CD4-positive, alpha-beta memory T cell (primary cell): ENCODE measurements at regions not wholly inside any gene's neighbourhood (a gene's known extent, or its start where the extent isn't known, plus 50 kb on each side); places are given as distances from the start of the nearest gene placed in this dataset.

Experiments
- CTCF ChIA-PET: fragments of 350-600 bp; sonication (Branson Sonifier 250); formaldehyde crosslinking; loops from one replicate; lab custom pipeline; 2021; ENCODE audit warnings: inconsistent platforms; ENCODE audit not compliant: partially characterized antibody; lab: Charles Lee
- POLR2A ChIA-PET: fragments of 350-600 bp; sonication (Branson Sonifier 250); formaldehyde crosslinking; loops from one replicate; lab custom pipeline; 2021; ENCODE audit not compliant: partially characterized antibody; lab: Charles Lee
- DNase-seq, 5 donors: peaks; one replicate each; pipeline versions ENCODE4 v3.0.0 to v3.0.0-alpha.2; 2020 to 2022; ENCODE audit warnings: mixed read lengths in 1 of 5
- H3K27ac ChIP-seq: one replicate; pipeline ENCODE4 v1.7.0; 2013; ENCODE audit warnings: low read depth, low read length
- H3K27me3 ChIP-seq: 2 replicates; pipeline ENCODE4 v1.7.0; 2013; ENCODE audit warnings: mild to moderate bottlenecking, low read length, moderate library complexity; ENCODE audit not compliant: insufficient read depth
- H3K36me3 ChIP-seq: 2 replicates; pipeline ENCODE4 v1.7.0; 2013; ENCODE audit warnings: mild to moderate bottlenecking, low read length, moderate library complexity; ENCODE audit not compliant: insufficient read depth
- H3K4me1 ChIP-seq: 2 replicates; pipeline ENCODE4 v1.7.0; 2013; ENCODE audit warnings: mild to moderate bottlenecking, low read length, moderate library complexity; ENCODE audit not compliant: insufficient read depth
- H3K4me3 ChIP-seq, 2 donors: one replicate each; pipeline ENCODE4 v1.7.0; 2013; ENCODE audit warnings: low read length in 2 of 2, mild to moderate bottlenecking in 1 of 2
- H3K9me3 ChIP-seq, 2 donors: one replicate each; pipeline ENCODE4 v1.7.0; 2013; ENCODE audit warnings: low read length in 2 of 2, control low read depth in 1 of 2; ENCODE audit not compliant: control insufficient read depth in 1 of 2
- H3K27ac Mint-ChIP-seq, 7 donors: one replicate each; pipeline ENCODE4 v1.8.0; 2020 to 2021; ENCODE audit warnings: mixed read lengths in 7 of 7, mild to moderate bottlenecking in 6 of 7, inconsistent platforms in 3 of 7, moderate library complexity in 3 of 7
- H3K27me3 Mint-ChIP-seq, 2 donors: one replicate each; pipeline ENCODE4 v1.8.0; 2020 to 2021; ENCODE audit warnings: mixed read lengths in 2 of 2
- H3K36me3 Mint-ChIP-seq, 2 donors: one replicate each; pipeline ENCODE4 v1.8.0; 2020 to 2021; ENCODE audit warnings: mixed read lengths in 2 of 2, inconsistent platforms in 1 of 2, mild to moderate bottlenecking in 1 of 2
- H3K4me1 Mint-ChIP-seq, 4 donors: one replicate each; pipeline ENCODE4 v1.8.0; 2020 to 2021; ENCODE audit warnings: mixed read lengths in 4 of 4, mild to moderate bottlenecking in 1 of 4
- H3K4me3 Mint-ChIP-seq, 8 donors: one replicate each; pipeline ENCODE4 v1.8.0; 2020 to 2021; ENCODE audit warnings: mixed read lengths in 8 of 8, mild to moderate bottlenecking in 7 of 8, moderate library complexity in 6 of 8, inconsistent platforms in 3 of 8
- H3K9me3 Mint-ChIP-seq, 8 donors: one replicate each; pipeline ENCODE4 v1.8.0; 2020 to 2021; ENCODE audit warnings: mixed read lengths in 8 of 8, mild to moderate bottlenecking in 5 of 8, inconsistent platforms in 3 of 8, moderate library complexity in 1 of 8
- intact Hi-C: fragments of 100-400 bp; cut with micrococcal nuclease; formaldehyde crosslinking; loops from one replicate; pipeline ENCODE4 v1.15.1; 2023

DNA sequence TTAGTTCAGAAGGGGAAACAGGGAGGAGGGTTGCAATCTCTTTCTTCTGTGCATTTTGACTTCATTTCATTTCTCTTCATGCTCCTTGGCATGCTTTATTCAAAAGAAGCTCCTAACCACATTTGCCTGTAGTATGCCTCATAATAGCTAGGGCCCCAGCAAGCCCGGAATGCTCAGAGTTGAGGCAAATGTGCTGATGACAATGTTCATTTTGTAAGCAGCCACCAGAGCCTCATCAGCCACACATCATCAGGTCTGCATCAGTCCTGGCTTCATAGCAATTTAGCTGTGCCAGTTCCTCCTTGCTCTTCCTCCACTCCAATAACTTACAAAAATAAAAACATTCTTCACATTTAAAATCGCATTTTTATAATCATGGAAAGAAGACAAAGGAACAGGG, 65.4 kb upstream of the MMADHC start:
- Histone ChIP-seq H3K27ac (no peak overlapping the region), H3K9me3 (no peaks in the 10 kb centered on the region), H3K4me3 (no peak overlapping the region), H3K27me3 (no peaks in the 10 kb centered on the region), H3K36me3 (no peaks in the 10 kb centered on the region), H3K4me1 (no peaks in the 10 kb centered on the region)
- no peaks in the 10 kb centered on the region for H3K4me1 Mint-ChIP-seq
- ChIA-PET POLR2A (no interaction called here), CTCF (no interaction called here)
- no peak for DNase-seq
- peaks cover 0 to 6% (median under 1%) of the 10 kb centered on the region in 8 donors for H3K9me3 Mint-ChIP-seq
- H3K27me3 Mint-ChIP-seq, result peaks cover 3% of the 10 kb centered on the region in 2 donors
- no peak overlapping the region for H3K4me3 Mint-ChIP-seq
- no peak overlapping the region for H3K27ac Mint-ChIP-seq
- intact Hi-C loops, result no loop called here
- H3K36me3 Mint-ChIP-seq, result no peaks in the 10 kb centered on the region

DNA sequence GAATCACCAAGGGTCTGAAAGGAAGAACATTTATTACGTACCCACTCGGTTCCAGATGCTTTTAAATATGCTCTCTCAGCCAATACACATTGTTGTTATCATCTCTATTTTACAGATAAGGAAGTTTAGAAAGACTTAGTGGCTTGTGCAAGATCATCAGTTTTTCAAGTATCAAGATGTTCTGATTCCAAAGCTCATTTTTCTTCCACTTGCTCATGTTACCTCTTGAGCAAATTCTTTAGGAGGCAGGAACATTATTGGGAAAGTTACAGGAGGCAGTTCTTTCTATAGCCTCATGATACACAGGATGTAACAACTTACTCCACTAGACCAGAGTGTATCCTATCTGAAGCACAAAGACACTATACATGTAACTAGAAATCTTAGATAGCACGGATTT, 65.0 kb upstream of the MMADHC start:
- intact Hi-C loops, result no loop called here

DNA sequence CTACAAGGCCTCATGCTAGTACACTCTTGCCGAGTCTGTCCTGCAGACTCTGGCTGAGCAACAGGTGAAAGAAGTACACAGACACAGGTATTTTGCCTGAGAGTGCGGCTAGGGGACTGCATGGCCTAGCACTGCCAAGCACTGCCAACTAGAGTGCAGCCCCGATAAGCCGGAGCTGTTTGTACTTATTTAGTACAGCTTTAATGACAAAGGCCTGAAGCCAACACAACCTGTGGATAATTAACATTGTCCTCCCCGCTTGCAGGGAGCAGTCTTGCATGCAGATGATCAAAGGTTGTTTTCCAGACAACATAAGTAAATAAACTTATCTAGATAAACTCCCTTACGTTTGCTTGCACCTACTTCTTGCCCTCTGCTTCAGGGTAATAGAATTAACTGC, 63.7 kb upstream of the MMADHC start:
- Histone ChIP-seq H3K4me3 (no peak overlapping the region), H3K4me1 (no peaks in the 10 kb centered on the region), H3K9me3 (no peaks in the 10 kb centered on the region), H3K27ac (no peak overlapping the region), H3K36me3 (no peaks in the 10 kb centered on the region), H3K27me3 (no peaks in the 10 kb centered on the region)
- no peak for DNase-seq
- Mint-ChIP-seq H3K27me3 (peaks cover 3 to 7% of the 10 kb centered on the region in 2 donors), H3K36me3 (no peaks in the 10 kb centered on the region), H3K4me1 (peaks cover 0 to 1% (median 0%) of the 10 kb centered on the region in 4 donors), H3K4me3 (no peak overlapping the region), H3K9me3 (peaks cover 0 to 6% (median 2%) of the 10 kb centered on the region in 8 donors), H3K27ac (no peak overlapping the region)
- POLR2A ChIA-PET, result no interaction called here
- intact Hi-C loops, result no loop called here
- CTCF ChIA-PET, result no interaction called here

More for the DNA sequence above, 65.0 kb upstream of the MMADHC start:
- Histone ChIP-seq H3K27ac (no peak overlapping the region), H3K9me3 (no peaks in the 10 kb centered on the region), H3K27me3 (no peaks in the 10 kb centered on the region), H3K4me3 (no peak overlapping the region), H3K4me1 (no peaks in the 10 kb centered on the region), H3K36me3 (no peaks in the 10 kb centered on the region)
- H3K4me1 Mint-ChIP-seq, result no peaks in the 10 kb centered on the region
- H3K9me3 Mint-ChIP-seq, result peaks cover 0 to 6% (median under 1%) of the 10 kb centered on the region in 8 donors
- H3K36me3 Mint-ChIP-seq, result no peaks in the 10 kb centered on the region
- no peak for DNase-seq
- H3K27me3 Mint-ChIP-seq, result peaks cover 3% of the 10 kb centered on the region in 2 donors
- ChIA-PET CTCF (no interaction called here), POLR2A (no interaction called here)
- no peak overlapping the region for H3K4me3 Mint-ChIP-seq
- no peak overlapping the region for H3K27ac Mint-ChIP-seq

DNA sequence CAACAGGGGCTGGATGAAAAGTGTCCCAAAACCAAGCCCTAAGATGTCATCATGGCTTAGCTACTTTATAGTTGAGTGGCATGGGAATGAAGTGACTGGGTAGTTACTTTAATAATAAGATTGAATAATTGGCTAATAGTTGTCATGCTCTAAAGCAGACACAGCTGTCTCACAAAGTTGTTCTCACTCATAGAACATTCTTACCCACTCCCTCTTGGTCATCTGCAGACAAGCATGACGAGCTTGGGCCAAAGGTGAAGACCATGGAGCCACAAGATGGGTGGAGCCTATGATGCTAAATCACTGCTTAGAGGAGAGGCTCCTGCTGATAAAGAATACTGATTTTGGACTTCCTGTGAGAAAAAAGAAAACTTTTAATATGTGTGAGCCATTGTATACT, 62.4 kb upstream of the MMADHC start:
- Mint-ChIP-seq H3K36me3 (no peaks in the 10 kb centered on the region), H3K4me3 (no peak overlapping the region), H3K27ac (no peak overlapping the region), H3K4me1 (peaks cover 0 to 1% (median 0%) of the 10 kb centered on the region in 4 donors), H3K27me3 (peaks cover 3 to 8% of the 10 kb centered on the region in 2 donors), H3K9me3 (peaks cover 0 to 1% (median 0%) of the 10 kb centered on the region in 8 donors)
- Histone ChIP-seq H3K27ac (no peak overlapping the region), H3K9me3 (no peaks in the 10 kb centered on the region), H3K4me1 (no peaks in the 10 kb centered on the region), H3K36me3 (no peaks in the 10 kb centered on the region), H3K4me3 (no peak overlapping the region), H3K27me3 (no peaks in the 10 kb centered on the region)
- DNase-seq, result no peak
- CTCF ChIA-PET, result no interaction called here
- POLR2A ChIA-PET, result no interaction called here
- intact Hi-C loops, result no loop called here

DNA sequence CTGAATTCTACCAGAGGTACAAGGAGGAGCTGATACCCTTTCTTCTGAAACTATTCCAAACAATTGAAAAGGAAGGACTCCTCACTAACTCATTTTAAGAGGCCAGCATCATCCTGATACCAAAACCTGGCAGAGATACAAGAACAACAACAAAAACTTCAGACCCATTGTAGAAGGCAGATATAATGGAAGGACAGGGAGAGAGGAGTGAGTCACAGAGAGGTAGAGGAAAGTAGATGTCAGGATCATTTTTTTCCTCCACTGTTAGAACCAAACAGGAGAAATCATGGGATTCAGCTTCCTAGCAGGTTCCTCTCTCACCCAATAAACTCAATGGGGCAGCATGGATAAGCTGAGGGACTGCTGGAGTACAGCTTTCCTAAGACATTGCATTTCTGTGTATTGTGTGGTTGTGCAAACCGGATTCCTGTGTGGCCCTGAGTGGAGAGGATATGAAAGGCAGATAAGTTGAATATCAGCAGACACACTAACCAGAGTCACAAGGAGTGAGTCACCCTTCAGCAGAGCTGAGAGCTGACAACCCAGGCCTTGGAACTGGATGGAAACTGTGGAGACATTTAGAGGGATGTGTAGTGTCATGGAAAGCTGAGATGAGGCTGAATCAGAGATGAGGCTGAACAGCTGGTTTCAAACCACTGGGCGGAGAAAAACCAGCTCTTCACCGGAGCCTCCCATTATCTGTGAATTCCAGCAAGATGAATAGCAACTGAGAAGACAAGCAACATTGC, 60.9 kb upstream of the MMADHC start:
- H3K27ac ChIP-seq, result no peak overlapping the region
- H3K9me3 ChIP-seq, result no peaks in the 10 kb centered on the region
- H3K27me3 Mint-ChIP-seq, result peaks cover 5 to 8% of the 10 kb centered on the region in 2 donors
- POLR2A ChIA-PET, result no interaction called here
- no peak overlapping the region for H3K4me3 Mint-ChIP-seq
- no peak overlapping the region for H3K27ac Mint-ChIP-seq
- DNase-seq, result no peak
- no peak overlapping the region for H3K4me3 ChIP-seq
- H3K4me1 Mint-ChIP-seq, result peaks cover 0 to 1% (median 0%) of the 10 kb centered on the region in 4 donors
- peaks cover 0 to 6% (median 4%) of the 10 kb centered on the region in 8 donors for H3K9me3 Mint-ChIP-seq
- H3K4me1 ChIP-seq, result no peaks in the 10 kb centered on the region
- no peaks in the 10 kb centered on the region for H3K36me3 Mint-ChIP-seq
- no peaks in the 10 kb centered on the region for H3K27me3 ChIP-seq
- no peaks in the 10 kb centered on the region for H3K36me3 ChIP-seq
- CTCF ChIA-PET, result no interaction called here
- intact Hi-C loops, result no loop called here

DNA sequence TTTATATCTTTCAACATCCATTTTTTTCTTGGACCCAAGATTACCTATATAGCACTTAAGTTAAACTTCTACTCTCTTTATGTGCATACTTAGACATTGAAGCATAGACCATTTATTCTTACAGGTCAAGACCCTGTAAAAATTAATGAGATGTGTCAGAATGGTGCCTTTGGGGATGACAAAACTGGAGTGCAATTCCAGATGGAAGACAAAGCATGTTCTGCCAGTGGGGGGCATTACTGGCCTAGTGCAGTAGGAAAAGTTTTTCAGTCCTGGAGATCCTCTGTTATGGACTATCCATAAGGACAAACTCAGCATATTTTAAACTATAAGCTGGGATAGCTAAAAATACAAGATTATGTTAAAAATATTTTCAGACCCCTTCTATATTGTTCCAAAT, 57.8 kb upstream of the MMADHC start:
- Mint-ChIP-seq H3K9me3 (peaks cover 0 to 6% (median 5%) of the 10 kb centered on the region in 8 donors), H3K4me3 (no peak overlapping the region), H3K27me3 (peaks cover 9 to 13% of the 10 kb centered on the region in 2 donors), H3K27ac (no peak overlapping the region), H3K4me1 (peaks cover 0 to 1% (median 0%) of the 10 kb centered on the region in 4 donors), H3K36me3 (no peaks in the 10 kb centered on the region)
- DNase-seq, result no peak
- Histone ChIP-seq H3K27ac (no peak overlapping the region), H3K36me3 (no peaks in the 10 kb centered on the region), H3K4me1 (no peaks in the 10 kb centered on the region), H3K9me3 (no peaks in the 10 kb centered on the region), H3K4me3 (no peak overlapping the region), H3K27me3 (no peaks in the 10 kb centered on the region)
- intact Hi-C loops, result no loop called here
- ChIA-PET POLR2A (no interaction called here), CTCF (no interaction called here)
